ENCODE measurements at regions not wholly inside any gene's neighbourhood (a gene's known extent, or its start where the extent isn't known, plus 50 kb on each side); places are given as distances from the start of the nearest gene placed in this dataset.

DNA sequence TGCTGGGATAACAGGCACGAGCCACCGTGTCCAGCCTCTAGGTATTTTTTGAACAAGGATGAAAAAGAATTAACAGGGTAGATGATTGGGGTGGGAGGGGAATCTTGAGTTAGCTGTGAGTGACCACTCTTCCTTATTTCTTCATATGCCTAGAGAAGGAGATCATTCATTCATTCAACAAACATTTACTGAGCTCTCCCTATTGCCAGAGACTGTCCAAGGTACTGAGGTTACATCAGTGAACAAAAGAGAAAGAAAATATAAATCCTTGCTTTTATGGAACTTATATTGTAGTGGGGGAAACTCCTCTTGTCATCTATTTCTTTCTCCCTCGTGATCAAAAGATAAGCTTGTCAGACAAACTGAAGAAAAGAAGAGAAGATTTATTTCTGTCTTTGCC lies 62.9 kb downstream of the S1PR1 start:
- no peaks in the 10 kb centered on the region for H3K27me3 ChIP-seq (ENCODE audit: insufficient read depth, low read length)
- no peak overlapping the region for H3K4me2 ChIP-seq (ENCODE audit: low read length)
- no peaks in the 10 kb centered on the region for H3K4me1 ChIP-seq (ENCODE audit: insufficient read depth, low read length, severe bottlenecking)
- H3K36me3 ChIP-seq (ENCODE audit: insufficient read depth, low read length), result no peaks in the 10 kb centered on the region
- no peaks in the 10 kb centered on the region for H4K20me1 ChIP-seq (ENCODE audit: insufficient read depth, low read length)
- no peaks in the 10 kb centered on the region for H3K9me2 ChIP-seq (ENCODE audit: low read depth, low read length)
- no peak overlapping the region for H3K27ac ChIP-seq (ENCODE audit: low read depth, low read length, poor library complexity, severe bottlenecking)
- no peaks in the 10 kb centered on the region for H3K9me3 ChIP-seq (ENCODE audit: low read length)
- no peak overlapping the region for H3K9ac ChIP-seq (ENCODE audit: low read length)
- H3F3A ChIP-seq (ENCODE audit: insufficient read depth, low read length), result no peaks in the 10 kb centered on the region
- H3K4me3 ChIP-seq (ENCODE audit: low read depth, low read length, poor library complexity, severe bottlenecking), result no peak overlapping the region
- TF ChIP-seq, protein P1, sequence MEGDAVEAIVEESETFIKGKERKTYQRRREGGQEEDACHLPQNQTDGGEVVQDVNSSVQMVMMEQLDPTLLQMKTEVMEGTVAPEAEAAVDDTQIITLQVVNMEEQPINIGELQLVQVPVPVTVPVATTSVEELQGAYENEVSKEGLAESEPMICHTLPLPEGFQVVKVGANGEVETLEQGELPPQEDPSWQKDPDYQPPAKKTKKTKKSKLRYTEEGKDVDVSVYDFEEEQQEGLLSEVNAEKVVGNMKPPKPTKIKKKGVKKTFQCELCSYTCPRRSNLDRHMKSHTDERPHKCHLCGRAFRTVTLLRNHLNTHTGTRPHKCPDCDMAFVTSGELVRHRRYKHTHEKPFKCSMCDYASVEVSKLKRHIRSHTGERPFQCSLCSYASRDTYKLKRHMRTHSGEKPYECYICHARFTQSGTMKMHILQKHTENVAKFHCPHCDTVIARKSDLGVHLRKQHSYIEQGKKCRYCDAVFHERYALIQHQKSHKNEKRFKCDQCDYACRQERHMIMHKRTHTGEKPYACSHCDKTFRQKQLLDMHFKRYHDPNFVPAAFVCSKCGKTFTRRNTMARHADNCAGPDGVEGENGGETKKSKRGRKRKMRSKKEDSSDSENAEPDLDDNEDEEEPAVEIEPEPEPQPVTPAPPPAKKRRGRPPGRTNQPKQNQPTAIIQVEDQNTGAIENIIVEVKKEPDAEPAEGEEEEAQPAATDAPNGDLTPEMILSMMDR (IDR thresholded peaks at IDR 0.05; ENCODE audit: low read length), result no peak
- no peak for TF ChIP-seq EZH2 (IDR thresholded peaks at IDR 0.05; ENCODE audit: borderline replicate concordance, low read length)
- H3K79me2 ChIP-seq (ENCODE audit: insufficient read depth, low read length), result no peaks in the 10 kb centered on the region
- no peak overlapping the region for H2AFZ ChIP-seq (ENCODE audit: low read length)

DNA sequence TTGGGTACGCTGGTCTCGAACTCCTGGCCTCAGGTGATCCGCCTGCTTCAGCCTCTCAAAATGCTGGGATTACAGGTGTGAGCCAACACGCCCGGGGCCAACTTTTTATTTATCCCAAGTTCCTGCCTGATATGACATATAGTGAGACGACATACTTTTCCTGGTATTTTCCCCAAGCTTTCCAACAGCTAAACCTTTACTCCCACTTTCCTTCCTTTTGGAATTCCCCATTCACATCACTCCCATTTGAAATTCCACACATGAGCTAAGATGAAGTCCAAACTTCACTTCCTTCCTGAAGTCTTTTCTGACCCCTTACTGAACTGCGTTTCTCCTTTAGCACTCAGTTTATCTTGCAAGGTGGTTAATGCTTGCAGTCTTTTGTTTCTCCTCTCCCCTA lies 64.1 kb downstream of the S1PR1 start:
- H3K27me3 ChIP-seq (ENCODE audit: insufficient read depth, low read length), result no peaks in the 10 kb centered on the region
- no peaks in the 10 kb centered on the region for H3F3A ChIP-seq (ENCODE audit: insufficient read depth, low read length)
- H3K79me2 ChIP-seq (ENCODE audit: insufficient read depth, low read length), result no peaks in the 10 kb centered on the region
- H3K9me2 ChIP-seq (ENCODE audit: low read depth, low read length), result no peaks in the 10 kb centered on the region
- H3K27ac ChIP-seq (ENCODE audit: low read depth, low read length, poor library complexity, severe bottlenecking), result no peak overlapping the region
- H2AFZ ChIP-seq (ENCODE audit: low read length), result no peak overlapping the region
- H3K9ac ChIP-seq (ENCODE audit: low read length), result no peak overlapping the region
- H4K20me1 ChIP-seq (ENCODE audit: insufficient read depth, low read length), result no peaks in the 10 kb centered on the region
- TF ChIP-seq, protein P1 (IDR thresholded peaks at IDR 0.05; ENCODE audit: low read length), result no peak
- TF ChIP-seq EZH2 (IDR thresholded peaks at IDR 0.05; ENCODE audit: borderline replicate concordance, low read length), result no peak
- H3K36me3 ChIP-seq (ENCODE audit: insufficient read depth, low read length), result no peaks in the 10 kb centered on the region
- H3K4me3 ChIP-seq (ENCODE audit: low read depth, low read length, poor library complexity, severe bottlenecking), result no peak overlapping the region
- H3K4me2 ChIP-seq (ENCODE audit: low read length), result no peak overlapping the region
- no peaks in the 10 kb centered on the region for H3K4me1 ChIP-seq (ENCODE audit: insufficient read depth, low read length, severe bottlenecking)
- H3K9me3 ChIP-seq (ENCODE audit: low read length), result no peaks in the 10 kb centered on the region

DNA sequence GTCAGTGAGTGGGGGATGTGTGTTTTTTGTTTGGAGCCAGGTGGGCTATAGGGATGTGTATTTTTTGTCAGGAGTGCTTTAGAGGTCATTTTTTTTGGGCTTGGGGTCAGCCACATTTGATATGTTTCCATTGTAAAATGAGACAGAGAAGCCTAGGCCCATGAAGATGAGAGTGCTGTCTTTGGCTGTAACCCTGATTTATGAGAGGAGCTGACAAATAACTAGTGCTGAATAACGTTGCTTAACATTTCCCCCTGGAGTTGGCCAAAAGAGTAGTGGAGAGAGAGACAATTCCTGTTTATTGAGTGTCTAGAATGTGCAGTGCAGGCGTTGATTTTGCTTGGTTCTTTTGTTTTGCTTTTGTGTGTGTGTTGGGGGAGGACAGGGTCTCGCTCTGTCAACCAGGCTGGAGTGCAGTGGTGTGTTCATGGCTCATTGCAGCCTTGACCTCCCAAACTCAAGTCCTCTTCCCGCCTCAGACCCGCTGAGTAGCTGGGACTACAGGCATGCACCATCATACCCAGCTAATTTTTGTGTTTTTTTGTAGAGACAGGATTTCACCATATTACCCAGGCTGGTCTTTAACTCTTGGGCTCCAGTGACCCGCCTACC lies 64.7 kb downstream of the S1PR1 start:
- Histone ChIP-seq H3K9ac (ENCODE audit: low read length) (no peak overlapping the region), H3K36me3 (ENCODE audit: insufficient read depth, low read length) (no peaks in the 10 kb centered on the region), H3K9me2 (ENCODE audit: low read depth, low read length) (no peaks in the 10 kb centered on the region), H3K9me3 (ENCODE audit: low read length) (no peaks in the 10 kb centered on the region), H3K27me3 (ENCODE audit: insufficient read depth, low read length) (no peaks in the 10 kb centered on the region), H3K4me2 (ENCODE audit: low read length) (no peak overlapping the region), H3K4me3 (ENCODE audit: low read depth, low read length, poor library complexity, severe bottlenecking) (no peak overlapping the region), H3K4me1 (ENCODE audit: insufficient read depth, low read length, severe bottlenecking) (no peaks in the 10 kb centered on the region), H3F3A (ENCODE audit: insufficient read depth, low read length) (no peaks in the 10 kb centered on the region), H2AFZ (ENCODE audit: low read length) (no peak overlapping the region), H4K20me1 (ENCODE audit: insufficient read depth, low read length) (no peaks in the 10 kb centered on the region), H3K27ac (ENCODE audit: low read depth, low read length, poor library complexity, severe bottlenecking) (no peak overlapping the region), H3K79me2 (ENCODE audit: insufficient read depth, low read length) (no peaks in the 10 kb centered on the region)
- TF ChIP-seq, protein P1 (IDR thresholded peaks at IDR 0.05; ENCODE audit: low read length), result no peak
- no peak for TF ChIP-seq EZH2 (IDR thresholded peaks at IDR 0.05; ENCODE audit: borderline replicate concordance, low read length)
